Suprapubic skin (tissue), 3 donors: ENCODE measurements at regions not wholly inside any gene's neighbourhood (a gene's known extent, or its start where the extent isn't known, plus 50 kb on each side); places are given as distances from the start of the nearest gene placed in this dataset.

Source experiments
- POLR2AphosphoS5 ChIP-seq, 3 donors: sonication (generic); formaldehyde crosslinking; IDR thresholded peaks; one replicate each; pipeline ENCODE4 v1.6.1; 2017; ENCODE audit warnings: antibody characterized with exemption in 3 of 3
- TF ChIP-seq, protein P1 (sequence below), 2 donors: fragments of 200-600 bp in 1 of 2; fragments of 450-650 bp in 1 of 2; sonication (generic) in 1 of 2; IDR thresholded peaks; one replicate each; pipeline ENCODE4 v1.5.1; 2016 to 2019; ENCODE audit warnings: antibody characterized with exemption in 2 of 2, mild to moderate bottlenecking in 1 of 2, moderate library complexity in 1 of 2

DNA sequence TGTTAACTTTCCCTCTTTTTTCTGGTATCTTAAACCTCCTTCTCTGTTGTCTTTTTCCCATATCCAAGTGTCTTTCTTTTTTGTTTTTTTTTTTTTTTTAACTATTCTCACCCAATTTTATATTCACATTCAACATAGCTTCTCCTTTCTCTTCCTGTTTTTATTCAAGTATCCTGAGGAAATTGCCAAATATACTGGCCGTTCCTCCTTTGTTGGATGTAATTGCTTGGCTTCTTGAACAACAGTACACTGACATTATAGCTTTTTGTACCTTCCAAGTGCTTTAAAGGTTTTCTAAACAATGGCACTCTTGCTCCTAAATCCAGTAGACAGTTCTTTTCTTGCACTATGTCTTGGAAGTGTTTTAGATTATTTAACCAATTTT is 1146.8 kb downstream of the MAT2B start:
- TF ChIP-seq, protein P1, sequence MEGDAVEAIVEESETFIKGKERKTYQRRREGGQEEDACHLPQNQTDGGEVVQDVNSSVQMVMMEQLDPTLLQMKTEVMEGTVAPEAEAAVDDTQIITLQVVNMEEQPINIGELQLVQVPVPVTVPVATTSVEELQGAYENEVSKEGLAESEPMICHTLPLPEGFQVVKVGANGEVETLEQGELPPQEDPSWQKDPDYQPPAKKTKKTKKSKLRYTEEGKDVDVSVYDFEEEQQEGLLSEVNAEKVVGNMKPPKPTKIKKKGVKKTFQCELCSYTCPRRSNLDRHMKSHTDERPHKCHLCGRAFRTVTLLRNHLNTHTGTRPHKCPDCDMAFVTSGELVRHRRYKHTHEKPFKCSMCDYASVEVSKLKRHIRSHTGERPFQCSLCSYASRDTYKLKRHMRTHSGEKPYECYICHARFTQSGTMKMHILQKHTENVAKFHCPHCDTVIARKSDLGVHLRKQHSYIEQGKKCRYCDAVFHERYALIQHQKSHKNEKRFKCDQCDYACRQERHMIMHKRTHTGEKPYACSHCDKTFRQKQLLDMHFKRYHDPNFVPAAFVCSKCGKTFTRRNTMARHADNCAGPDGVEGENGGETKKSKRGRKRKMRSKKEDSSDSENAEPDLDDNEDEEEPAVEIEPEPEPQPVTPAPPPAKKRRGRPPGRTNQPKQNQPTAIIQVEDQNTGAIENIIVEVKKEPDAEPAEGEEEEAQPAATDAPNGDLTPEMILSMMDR (IDR thresholded peaks at IDR 0.05) = no peak
- no peak for TF ChIP-seq POLR2AphosphoS5 (IDR thresholded peaks at IDR 0.05)
